ENCODE measurements at regions not wholly inside any gene's neighbourhood (a gene's known extent, or its start where the extent isn't known, plus 50 kb on each side); places are given as distances from the start of the nearest gene placed in this dataset.

GRCh38 chr3:104537323-104537722 lies 829.4 kb upstream of the ALCAM start:
- TF ChIP-seq CTCF (IDR thresholded peaks at IDR 0.05; ENCODE audit: borderline replicate concordance, extremely low read depth, low read length, poor library complexity, severe bottlenecking) (no peak), EZH2 (IDR thresholded peaks at IDR 0.05; ENCODE audit: borderline replicate concordance, low read depth, low read length, severe bottlenecking) (no peak)
